ENCODE measurements at regions not wholly inside any gene's neighbourhood (a gene's known extent, or its start where the extent isn't known, plus 50 kb on each side); places are given as distances from the start of the nearest gene placed in this dataset.
"Not testable (repeated sequence)": the region's sequence is repeated elsewhere in the genome, so short reads cannot be mapped to it uniquely, and the experiment has no call there.

GRCh38 chr15:77896147-77897112 lies 181.1 kb downstream of the TBC1D2B start:
- not testable (repeated sequence) for DNase-seq

GRCh38 chr15:77895742-77896141 lies 181.8 kb downstream of the TBC1D2B start:
- DNase-seq, result no peak

GRCh38 chr15:77895145-77895544 lies 182.4 kb downstream of the TBC1D2B start:
- not testable (repeated sequence) for DNase-seq

- DNase-seq, result not testable (repeated sequence)
Measured at GRCh38 chr15:77893671-77894640, 183.6 kb downstream of the TBC1D2B start.

GRCh38 chr15:77893246-77893645 lies 184.3 kb downstream of the TBC1D2B start:
- not testable (repeated sequence) for DNase-seq

- no peak for DNase-seq
Measured at GRCh38 chr15:77892335-77892734, 185.2 kb downstream of the TBC1D2B start.

- DNase-seq, result not testable (repeated sequence)
Measured at GRCh38 chr15:77891862-77892261, 185.6 kb downstream of the TBC1D2B start.

GRCh38 chr15:77890911-77891801 lies 186.4 kb downstream of the TBC1D2B start:
- not testable (repeated sequence) for DNase-seq

GRCh38 chr15:77889828-77890725 lies 187.4 kb downstream of the TBC1D2B start:
- DNase-seq, result not testable (repeated sequence)

GRCh38 chr15:77889009-77889806 lies 188.3 kb downstream of the TBC1D2B start:
- no peak for DNase-seq

- DNase-seq, result not testable (repeated sequence)
Measured at GRCh38 chr15:77887563-77888429, 189.7 kb downstream of the TBC1D2B start.

- no peak for DNase-seq
Measured at GRCh38 chr15:77886805-77887448, 190.6 kb downstream of the TBC1D2B start.

- not testable (repeated sequence) for DNase-seq
Measured at GRCh38 chr15:77885877-77886500, 191.5 kb downstream of the TBC1D2B start.

- DNase-seq, result not testable (repeated sequence)
Measured at GRCh38 chr15:77883012-77883411, 194.5 kb downstream of the TBC1D2B start.

GRCh38 chr15:77881950-77882349 lies 195.6 kb downstream of the TBC1D2B start:
- no peak for DNase-seq

- not testable (repeated sequence) for DNase-seq
Measured at GRCh38 chr15:77881535-77881934, 196.0 kb downstream of the TBC1D2B start.

GRCh38 chr15:77879466-77879865 lies 198.0 kb downstream of the TBC1D2B start:
- DNase-seq, result not testable (repeated sequence)
